Neuronal stem cell (in vitro differentiated cells): ENCODE measurements at regions not wholly inside any gene's neighbourhood (a gene's known extent, or its start where the extent isn't known, plus 50 kb on each side); places are given as distances from the start of the nearest gene placed in this dataset.

Experiments used
- DNase-seq: peaks from one replicate; pipeline ENCODE4 v3.0.0-alpha.2; 2013; ENCODE audit warnings: low spot score
- H2AFZ ChIP-seq: one replicate; pipeline ENCODE4 v1.6.1; 2013; ENCODE audit warnings: mild to moderate bottlenecking, low read length, inconsistent platforms
- H2AK5ac ChIP-seq: 2 replicates; pipeline ENCODE4 v1.6.1; 2013; ENCODE audit warnings: low read depth, mild to moderate bottlenecking, inconsistent platforms, low read length, moderate library complexity, mixed read lengths
- H2BK120ac ChIP-seq: 2 replicates; pipeline ENCODE4 v1.6.1; 2013; ENCODE audit warnings: low read depth, mild to moderate bottlenecking, inconsistent platforms, low read length, moderate library complexity, mixed read lengths
- H2BK12ac ChIP-seq: one replicate; pipeline ENCODE4 v1.6.1; 2013; ENCODE audit warnings: low read length, inconsistent platforms
- H2BK15ac ChIP-seq: 2 replicates; pipeline ENCODE4 v1.6.1; 2013; ENCODE audit warnings: mild to moderate bottlenecking, low read length, inconsistent platforms, mixed read lengths
- H2BK5ac ChIP-seq: one replicate; pipeline ENCODE4 v1.6.1; 2013; ENCODE audit warnings: inconsistent platforms, mild to moderate bottlenecking, low read length, moderate library complexity
- H3K14ac ChIP-seq: one replicate; pipeline ENCODE4 v1.6.1; 2013; ENCODE audit warnings: low read length, inconsistent platforms
- H3K18ac ChIP-seq: 2 replicates; pipeline ENCODE4 v1.6.1; 2013; ENCODE audit warnings: low read length, inconsistent platforms
- H3K23ac ChIP-seq: 2 replicates; pipeline ENCODE4 v1.6.1; 2013; ENCODE audit warnings: low read depth, mild to moderate bottlenecking, mixed read lengths, low read length, inconsistent platforms; ENCODE audit not compliant: poor library complexity
- H3K27ac ChIP-seq: replicated peaks from 3 replicates; pipeline ENCODE4 v1.5.1; 2013; ENCODE audit warnings: low read length, inconsistent platforms
- H3K27me3 ChIP-seq, 3 experiments: 2 replicates each; pipeline ENCODE4 v1.6.1; 2013; ENCODE audit warnings: low read length in 3 of 3, mild to moderate bottlenecking in 2 of 3, inconsistent platforms in 1 of 3, low read depth in 1 of 3, mixed read lengths in 1 of 3, moderate library complexity in 1 of 3; ENCODE audit not compliant: control insufficient read depth in 3 of 3, insufficient read depth in 3 of 3
- H3K36me3 ChIP-seq, 2 donors: replicated peaks in 1 of 2; 2 replicates each; pipeline ENCODE4 v1.6.1; 2013; ENCODE audit warnings: low read length in 2 of 2; ENCODE audit not compliant: control insufficient read depth in 2 of 2, insufficient read depth in 2 of 2
- H3K4ac ChIP-seq: 2 replicates; pipeline ENCODE4 v1.6.1; 2013; ENCODE audit warnings: inconsistent platforms, mild to moderate bottlenecking, low read length, moderate library complexity
- H3K4me1 ChIP-seq, 2 donors: 1 replicate in 1 of 2; 2 replicates in 1 of 2; pipeline ENCODE4 v1.6.1; 2013; ENCODE audit warnings: low read length in 2 of 2, low read depth in 1 of 2; ENCODE audit not compliant: control insufficient read depth in 2 of 2, insufficient read depth in 1 of 2
- H3K4me2 ChIP-seq: one replicate; pipeline ENCODE4 v1.6.1; 2013; ENCODE audit warnings: mild to moderate bottlenecking, low read length, inconsistent platforms; ENCODE audit not compliant: insufficient read depth, poor library complexity, severe bottlenecking
- H3K4me3 ChIP-seq, 2 donors: 2 replicates each; pipeline ENCODE4 v1.5.1; 2013; ENCODE audit warnings: low read length in 2 of 2, mild to moderate bottlenecking in 2 of 2, inconsistent platforms in 1 of 2, moderate library complexity in 1 of 2
- H3K79me1 ChIP-seq: one replicate; pipeline ENCODE4 v1.6.1; 2013; ENCODE audit warnings: low read depth, mild to moderate bottlenecking, inconsistent platforms, low read length, moderate library complexity
- H3K9ac ChIP-seq: one replicate; pipeline ENCODE4 v1.6.1; 2013; ENCODE audit warnings: mild to moderate bottlenecking, low read depth, low read length, inconsistent platforms; ENCODE audit not compliant: poor library complexity
- H3K9me3 ChIP-seq, 2 donors: replicated peaks in 1 of 2; 2 replicates each; pipeline versions ENCODE3 to v1.6.1; 2013; ENCODE audit warnings: low read length in 2 of 2, mild to moderate bottlenecking in 2 of 2, inconsistent platforms in 1 of 2, low read depth in 1 of 2, mixed read lengths in 1 of 2, moderate library complexity in 1 of 2; ENCODE audit not compliant: control insufficient read depth in 2 of 2, insufficient read depth in 1 of 2
- H4K8ac ChIP-seq: one replicate; pipeline ENCODE4 v1.6.1; 2013; ENCODE audit warnings: low read depth, mild to moderate bottlenecking, inconsistent platforms, low read length, moderate library complexity
- H4K91ac ChIP-seq: one replicate; pipeline ENCODE4 v1.6.1; 2013; ENCODE audit warnings: low read length, low read depth, mild to moderate bottlenecking, inconsistent platforms; ENCODE audit not compliant: poor library complexity
- WGBS, 2 donors: extraction: QIAGEN DNeasy Blood & Tissue Kit; methylation state at CpG; one replicate each; pipeline ENCODE4 v1.1.7; 2013; ENCODE audit warnings: missing lambda C conversion rate in 2 of 2, mixed read lengths in 1 of 2; ENCODE audit not compliant: insufficient read length in 2 of 2, insufficient replicate concordance in 1 of 2; ENCODE audit errors: extremely low coverage in 2 of 2; 5-methylcytosine and 5-hydroxymethylcytosine counted together

DNA sequence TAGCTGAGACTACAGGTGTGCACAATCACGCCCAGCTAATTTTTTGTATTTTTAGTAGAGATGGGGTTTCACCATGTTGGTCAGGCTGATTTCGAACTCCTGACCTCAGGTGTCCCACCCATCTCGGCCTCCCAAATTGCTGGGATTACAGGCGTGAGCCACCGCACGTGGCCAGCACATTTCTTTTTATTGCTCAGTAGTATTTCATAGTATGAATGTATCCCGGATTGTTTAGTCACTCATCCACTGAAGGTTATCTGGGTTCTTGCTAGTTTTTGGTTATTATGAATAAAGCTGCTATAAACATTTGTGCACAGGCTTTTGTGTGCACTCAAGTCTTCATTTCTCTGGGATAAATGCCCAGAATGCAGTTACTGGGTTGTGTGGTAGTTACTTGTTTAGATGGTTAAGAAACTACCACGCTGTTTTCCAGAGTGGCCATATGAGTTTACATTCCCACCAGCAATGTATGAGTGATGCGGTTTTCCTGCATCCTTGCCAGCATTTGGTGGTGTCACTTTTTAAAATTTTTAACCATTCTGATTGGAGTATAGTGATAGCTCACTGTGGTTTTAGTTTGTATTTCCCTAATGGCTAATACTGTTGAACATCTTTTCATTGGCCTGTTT lies 275.8 kb upstream of the LYZL1 start:
- Histone ChIP-seq H3K79me1 (no peaks in the 10 kb centered on the region), H3K36me3 (no peaks in the 10 kb centered on the region), H4K8ac (no peak overlapping the region), H3K9ac (no peak overlapping the region), H4K91ac (no peak overlapping the region), H2BK15ac (no peak overlapping the region), H3K23ac (no peak overlapping the region), H3K4me2 (no peak overlapping the region), H3K18ac (no peak overlapping the region), H2BK120ac (no peak overlapping the region), H3K14ac (no peak overlapping the region), H2BK5ac (no peak overlapping the region), H3K9me3 (no peaks in the 10 kb centered on the region), H3K4me3 (no peak overlapping the region), H2AFZ (no peak overlapping the region), H3K27ac (no peak overlapping the region), H2AK5ac (no peak overlapping the region), H3K4me1 (no peaks in the 10 kb centered on the region), H2BK12ac (no peak overlapping the region), H3K4ac (no peak overlapping the region), H3K27me3 (no peaks in the 10 kb centered on the region)
- no peak for DNase-seq
- no CpG with 5 or more reads among the region's 9 CpGs for WGBS, 2 donors

- no peak overlapping the region for H4K8ac ChIP-seq
- H3K36me3 ChIP-seq, result no peaks in the 10 kb centered on the region
- no peak overlapping the region for H3K9ac ChIP-seq
- DNase-seq, result no peak
- H3K27ac ChIP-seq, result no peak overlapping the region
- no peak overlapping the region for H4K91ac ChIP-seq
- H2BK12ac ChIP-seq, result no peak overlapping the region
- no peak overlapping the region for H2AFZ ChIP-seq
- no peaks in the 10 kb centered on the region for H3K27me3 ChIP-seq
- H3K4me1 ChIP-seq, result no peaks in the 10 kb centered on the region
- H2AK5ac ChIP-seq, result no peak overlapping the region
- H3K9me3 ChIP-seq, result no peaks in the 10 kb centered on the region
- no peak overlapping the region for H3K4me2 ChIP-seq
- H3K79me1 ChIP-seq, result no peaks in the 10 kb centered on the region
- no peak overlapping the region for H3K4me3 ChIP-seq
- H3K4ac ChIP-seq, result no peak overlapping the region
- no peak overlapping the region for H2BK120ac ChIP-seq
- H3K14ac ChIP-seq, result no peak overlapping the region
- H3K18ac ChIP-seq, result no peak overlapping the region
- H2BK5ac ChIP-seq, result no peak overlapping the region
- no peak overlapping the region for H3K23ac ChIP-seq
- no CpG with 5 or more reads among the region's 3 CpGs for WGBS, 2 donors
- no peak overlapping the region for H2BK15ac ChIP-seq
Observed at GRCh38 chr10:29021591-29021990, 267.3 kb upstream of the LYZL1 start.

DNA sequence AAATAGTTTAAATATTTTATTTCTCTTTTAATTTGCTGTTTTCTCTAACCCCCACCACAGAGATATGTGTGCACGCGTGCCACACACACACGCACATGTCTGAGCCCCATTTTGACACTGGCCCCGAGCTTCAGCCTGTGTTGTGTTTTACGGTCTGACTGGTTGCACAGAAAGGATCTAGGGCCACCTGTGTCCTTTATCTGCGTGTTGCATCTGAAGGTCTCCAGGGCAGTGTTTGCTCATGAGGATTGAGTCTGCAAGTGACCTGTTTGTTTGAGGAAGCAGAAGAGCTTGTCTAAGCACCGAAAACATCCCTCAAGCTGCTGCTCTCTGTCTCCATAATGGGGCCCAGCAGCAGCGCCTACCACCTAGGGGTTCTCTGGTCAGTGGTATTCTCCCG lies 266.4 kb upstream of the LYZL1 start:
- Histone ChIP-seq H3K9ac (no peak overlapping the region), H2BK15ac (no peak overlapping the region), H3K27ac (no peak overlapping the region), H3K4me2 (no peak overlapping the region), H2AFZ (no peak overlapping the region), H3K4me1 (no peaks in the 10 kb centered on the region), H2AK5ac (no peak overlapping the region), H3K4ac (no peak overlapping the region), H2BK5ac (no peak overlapping the region), H3K36me3 (no peaks in the 10 kb centered on the region), H3K23ac (no peak overlapping the region), H4K91ac (no peak overlapping the region), H3K4me3 (no peak overlapping the region), H3K27me3 (no peaks in the 10 kb centered on the region), H4K8ac (no peak overlapping the region), H3K9me3 (no peaks in the 10 kb centered on the region), H2BK120ac (no peak overlapping the region), H3K14ac (no peak overlapping the region), H2BK12ac (no peak overlapping the region), H3K18ac (no peak overlapping the region), H3K79me1 (no peaks in the 10 kb centered on the region)
- no CpG with 5 or more reads among the region's 9 CpGs for WGBS, 2 donors
- DNase-seq, result no peak

- Histone ChIP-seq H3K4ac (no peak overlapping the region), H3K4me1 (peaks cover 0 to 3% of the 10 kb centered on the region in 2 donors), H3K79me1 (no peaks in the 10 kb centered on the region), H4K8ac (no peak overlapping the region), H2AFZ (no peak overlapping the region), H2BK12ac (no peak overlapping the region), H3K36me3 (no peaks in the 10 kb centered on the region), H3K9me3 (no peaks in the 10 kb centered on the region), H4K91ac (no peak overlapping the region), H3K4me2 (no peak overlapping the region), H2BK120ac (no peak overlapping the region), H3K14ac (no peak overlapping the region), H3K27ac (no peak overlapping the region), H2BK15ac (no peak overlapping the region), H3K4me3 (no peak overlapping the region), H3K23ac (no peak overlapping the region), H2AK5ac (no peak overlapping the region), H3K18ac (no peak overlapping the region), H3K9ac (no peak overlapping the region), H2BK5ac (no peak overlapping the region), H3K27me3 (no peaks in the 10 kb centered on the region)
- WGBS, 2 donors, result no CpG with 5 or more reads among the region's 5 CpGs
- no peak for DNase-seq
Observed at GRCh38 chr10:29023678-29024077, 265.2 kb upstream of the LYZL1 start.
